Suprapubic skin (tissue), 4 donors: ENCODE measurements at regions not wholly inside any gene's neighbourhood (a gene's known extent, or its start where the extent isn't known, plus 50 kb on each side); places are given as distances from the start of the nearest gene placed in this dataset.

ENCODE experiments used
- DNase-seq, 2 donors: peaks; one replicate each; pipeline ENCODE4 v3.0.0-alpha.2; 2019; ENCODE audit warnings: low spot score in 2 of 2
- H3K27ac ChIP-seq: fragments of 200-600 bp; sonication (generic); one replicate; pipeline ENCODE4 v1.5.1; 2019
- H3K27me3 ChIP-seq: fragments of 200-600 bp; sonication (generic); one replicate; pipeline ENCODE4 v1.5.1; 2019
- H3K36me3 ChIP-seq: fragments of 200-600 bp; sonication (generic); one replicate; pipeline ENCODE4 v1.5.1; 2019
- H3K4me1 ChIP-seq: fragments of 200-600 bp; sonication (generic); one replicate; pipeline ENCODE4 v1.5.1; 2019
- H3K4me3 ChIP-seq: fragments of 200-600 bp; sonication (generic); one replicate; pipeline ENCODE4 v1.5.1; 2019; ENCODE audit warnings: mild to moderate bottlenecking
- H3K9me3 ChIP-seq: fragments of 200-600 bp; sonication (generic); one replicate; pipeline ENCODE4 v1.5.1; 2019
- EP300 ChIP-seq: sonication (generic); formaldehyde crosslinking; IDR thresholded peaks from one replicate; pipeline ENCODE4 v1.6.1; 2017; ENCODE audit warnings: antibody characterized with exemption
- POLR2A ChIP-seq, 2 donors: fragments of 450-650 bp; IDR thresholded peaks; one replicate each; pipeline ENCODE4 v1.6.1; 2017; ENCODE audit warnings: antibody characterized with exemption in 2 of 2, mild to moderate bottlenecking in 2 of 2, moderate library complexity in 2 of 2
- POLR2AphosphoS5 ChIP-seq, 3 donors: sonication (generic); formaldehyde crosslinking; IDR thresholded peaks; one replicate each; pipeline ENCODE4 v1.6.1; 2017; ENCODE audit warnings: antibody characterized with exemption in 3 of 3
- WGBS: methylation state at CpG from one replicate; pipeline ENCODE4 v1.1.5; 2018; 5-methylcytosine and 5-hydroxymethylcytosine counted together
- TF ChIP-seq, protein P1 (sequence below), 2 donors: fragments of 200-600 bp in 1 of 2; fragments of 450-650 bp in 1 of 2; sonication (generic) in 1 of 2; IDR thresholded peaks; one replicate each; pipeline ENCODE4 v1.5.1; 2016 to 2019; ENCODE audit warnings: antibody characterized with exemption in 2 of 2, mild to moderate bottlenecking in 1 of 2, moderate library complexity in 1 of 2

DNA sequence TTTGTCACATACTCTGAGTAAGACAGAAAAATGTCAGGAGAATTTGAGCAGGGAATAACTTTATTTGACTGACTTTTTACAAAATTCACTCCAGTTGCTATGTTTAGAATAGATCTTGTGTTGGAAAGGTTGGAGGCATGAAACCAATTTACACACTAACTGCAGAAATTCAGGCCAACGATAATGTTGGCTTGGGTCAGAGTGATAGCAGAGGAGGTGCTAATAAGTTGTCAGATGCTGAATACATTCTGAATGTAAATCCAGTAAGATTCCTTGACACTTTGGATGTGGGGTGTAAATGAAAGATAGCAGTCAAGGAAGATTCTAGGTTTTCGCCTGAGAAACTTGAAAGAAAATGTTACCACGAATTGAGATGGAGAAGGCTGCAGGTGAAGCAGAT is 502.5 kb upstream of the GHITM start:
- Histone ChIP-seq H3K4me3 (no peak overlapping the region), H3K27me3 (no peaks in the 10 kb centered on the region), H3K4me1 (no peaks in the 10 kb centered on the region), H3K27ac (no peak overlapping the region), H3K9me3 (no peaks in the 10 kb centered on the region), H3K36me3 (no peaks in the 10 kb centered on the region)
- WGBS, result 84% methylated on average over 3 of the region's 3 CpGs
- TF ChIP-seq, protein P1, sequence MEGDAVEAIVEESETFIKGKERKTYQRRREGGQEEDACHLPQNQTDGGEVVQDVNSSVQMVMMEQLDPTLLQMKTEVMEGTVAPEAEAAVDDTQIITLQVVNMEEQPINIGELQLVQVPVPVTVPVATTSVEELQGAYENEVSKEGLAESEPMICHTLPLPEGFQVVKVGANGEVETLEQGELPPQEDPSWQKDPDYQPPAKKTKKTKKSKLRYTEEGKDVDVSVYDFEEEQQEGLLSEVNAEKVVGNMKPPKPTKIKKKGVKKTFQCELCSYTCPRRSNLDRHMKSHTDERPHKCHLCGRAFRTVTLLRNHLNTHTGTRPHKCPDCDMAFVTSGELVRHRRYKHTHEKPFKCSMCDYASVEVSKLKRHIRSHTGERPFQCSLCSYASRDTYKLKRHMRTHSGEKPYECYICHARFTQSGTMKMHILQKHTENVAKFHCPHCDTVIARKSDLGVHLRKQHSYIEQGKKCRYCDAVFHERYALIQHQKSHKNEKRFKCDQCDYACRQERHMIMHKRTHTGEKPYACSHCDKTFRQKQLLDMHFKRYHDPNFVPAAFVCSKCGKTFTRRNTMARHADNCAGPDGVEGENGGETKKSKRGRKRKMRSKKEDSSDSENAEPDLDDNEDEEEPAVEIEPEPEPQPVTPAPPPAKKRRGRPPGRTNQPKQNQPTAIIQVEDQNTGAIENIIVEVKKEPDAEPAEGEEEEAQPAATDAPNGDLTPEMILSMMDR (IDR thresholded peaks at IDR 0.05), result no peak
- TF ChIP-seq POLR2A (IDR thresholded peaks at IDR 0.05), result no peak
- no peak for TF ChIP-seq POLR2AphosphoS5 (IDR thresholded peaks at IDR 0.05)
- TF ChIP-seq EP300, result no peak
- DNase-seq, result no peak

GRCh38 chr10:83647526-83647925 is 491.8 kb upstream of the GHITM start:
- Histone ChIP-seq H3K27ac (no peak overlapping the region), H3K9me3 (no peaks in the 10 kb centered on the region), H3K36me3 (no peaks in the 10 kb centered on the region), H3K4me3 (no peak overlapping the region), H3K27me3 (no peaks in the 10 kb centered on the region), H3K4me1 (no peaks in the 10 kb centered on the region)
- TF ChIP-seq POLR2A (IDR thresholded peaks at IDR 0.05) (no peak), EP300 (no peak), POLR2AphosphoS5 (IDR thresholded peaks at IDR 0.05) (no peak)
- TF ChIP-seq, protein P1 (IDR thresholded peaks at IDR 0.05), result no peak
- DNase-seq, result no peak

GRCh38 chr10:83648201-83648600 is 491.1 kb upstream of the GHITM start:
- no peaks in the 10 kb centered on the region for H3K36me3 ChIP-seq
- no peak for TF ChIP-seq POLR2A (IDR thresholded peaks at IDR 0.05)
- TF ChIP-seq EP300, result no peak
- TF ChIP-seq POLR2AphosphoS5 (IDR thresholded peaks at IDR 0.05), result no peak
- TF ChIP-seq, protein P1 (IDR thresholded peaks at IDR 0.05), result no peak
- no peak overlapping the region for H3K27ac ChIP-seq
- no peak overlapping the region for H3K4me3 ChIP-seq
- no peaks in the 10 kb centered on the region for H3K9me3 ChIP-seq
- H3K27me3 ChIP-seq, result no peaks in the 10 kb centered on the region
- 63% methylated on average over 1 of the region's 1 CpG for WGBS
- no peak for DNase-seq
- no peaks in the 10 kb centered on the region for H3K4me1 ChIP-seq

- TF ChIP-seq, protein P1 (IDR thresholded peaks at IDR 0.05), result no peak
- no peak for TF ChIP-seq POLR2AphosphoS5 (IDR thresholded peaks at IDR 0.05)
- no peak for TF ChIP-seq POLR2A (IDR thresholded peaks at IDR 0.05)
- no peak for TF ChIP-seq EP300
- no peaks in the 10 kb centered on the region for H3K4me1 ChIP-seq
- H3K27me3 ChIP-seq, result no peaks in the 10 kb centered on the region
- no peaks in the 10 kb centered on the region for H3K9me3 ChIP-seq
- WGBS, result 77% methylated on average over 3 of the region's 3 CpGs
- H3K36me3 ChIP-seq, result no peaks in the 10 kb centered on the region
- no peak for DNase-seq
- H3K4me3 ChIP-seq, result no peak overlapping the region
- no peak overlapping the region for H3K27ac ChIP-seq
Measured at GRCh38 chr10:83649471-83649870, 489.8 kb upstream of the GHITM start.

GRCh38 chr10:83654689-83655088 is 484.6 kb upstream of the GHITM start:
- Histone ChIP-seq H3K4me1 (no peaks in the 10 kb centered on the region), H3K9me3 (no peaks in the 10 kb centered on the region), H3K27me3 (no peaks in the 10 kb centered on the region), H3K36me3 (no peaks in the 10 kb centered on the region), H3K4me3 (no peak overlapping the region), H3K27ac (no peak overlapping the region)
- WGBS, result 93% methylated on average over 2 of the region's 2 CpGs
- no peak for DNase-seq
- TF ChIP-seq POLR2A (IDR thresholded peaks at IDR 0.05), result no peak
- TF ChIP-seq, protein P1 (IDR thresholded peaks at IDR 0.05), result no peak
